Psoas muscle (tissue), 7 donors: ENCODE measurements at regions not wholly inside any gene's neighbourhood (a gene's known extent, or its start where the extent isn't known, plus 50 kb on each side); places are given as distances from the start of the nearest gene placed in this dataset.

Experiments
- ATAC-seq, 4 donors: fragments of 200-7000 bp; cut with Tn5 transposase; one replicate each; pipeline ENCODE4 v1.9.1; 2020; ENCODE audit warnings: moderate library complexity in 3 of 4, mild to moderate bottlenecking in 2 of 4
- DNase-seq, 2 donors: peaks; one replicate each; pipeline ENCODE4 v3.0.0-alpha.2; 2020
- H3K27ac ChIP-seq: fragments of 200-600 bp; one replicate; pipeline ENCODE4 v1.8.0; 2022
- H3K27me3 ChIP-seq, 3 donors: fragments of 200-600 bp in 1 of 3; one replicate each; pipeline versions ENCODE4 v1.6.1 to v1.8.0; 2013 to 2022; ENCODE audit warnings: low read length in 2 of 3, mild to moderate bottlenecking in 2 of 3, moderate library complexity in 1 of 3; ENCODE audit not compliant: insufficient read depth in 3 of 3
- H3K36me3 ChIP-seq, 2 donors: fragments of 200-600 bp in 1 of 2; one replicate each; pipeline versions ENCODE4 v1.6.1 to v1.8.0; 2013 to 2022; ENCODE audit warnings: low read depth in 1 of 2, mild to moderate bottlenecking in 1 of 2, moderate library complexity in 1 of 2; ENCODE audit not compliant: insufficient read depth in 1 of 2
- H3K4me1 ChIP-seq: fragments of 200-600 bp; one replicate; pipeline ENCODE4 v1.8.0; 2022
- H3K4me3 ChIP-seq: fragments of 200-600 bp; one replicate; pipeline ENCODE4 v1.8.0; 2022; ENCODE audit warnings: mild to moderate bottlenecking
- H3K9me3 ChIP-seq: fragments of 200-600 bp; one replicate; pipeline ENCODE4 v1.8.0; 2022
- WGBS, 3 donors: extraction: QIAGEN DNeasy Blood & Tissue Kit; methylation state at CpG; one replicate each; pipeline versions ENCODE4 v1.1.6 to v1.1.7; 2013; 5-methylcytosine and 5-hydroxymethylcytosine counted together
- intact Hi-C, 2 donors: fragments of 100-400 bp; cut with DNase I; formaldehyde crosslinking; loops; one replicate each; pipeline versions ENCODE4 v1.11.0 to v1.14.2; 2022
- TF ChIP-seq, protein P1 (sequence below): fragments of 200-600 bp; IDR thresholded peaks from one replicate; pipeline ENCODE4 v1.8.0; 2022; ENCODE audit warnings: antibody characterized with exemption
- donor health status: healthy with polysubstance abuse.
- donor health status: DM: no; HTN: no; CAD: no; lungs with moderate emphysema.
- donor health status: Bipolar disorder and iron deficiency.
- donor health status: healthy.
- donor health status: DM: yes; HTN: yes; CAD: no.
- donor health status: DM: no; HTN: no; CAD: no.
- donor health status: DM: yes; HTN: yes; CAD: no.

DNA sequence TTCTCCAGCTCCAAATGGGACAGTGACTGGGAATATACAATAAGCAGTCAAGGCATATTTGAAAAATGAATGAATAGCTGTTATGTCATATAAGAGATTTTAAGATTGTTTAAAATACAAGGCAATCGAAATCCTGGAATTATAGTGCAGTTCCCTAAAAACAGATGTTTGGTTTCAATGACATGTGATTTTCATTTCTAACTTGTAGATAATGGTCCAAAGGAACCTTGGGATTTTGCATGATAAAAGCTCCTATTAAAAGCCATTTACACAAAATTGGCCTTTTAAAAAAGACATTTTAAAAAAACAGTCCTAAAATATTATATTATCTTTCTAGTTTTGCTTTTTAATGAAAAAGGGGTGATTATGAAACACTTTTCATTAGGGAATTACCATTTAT, 905.1 kb downstream of the GALC start:
- Histone ChIP-seq H3K4me3 (no peak overlapping the region), H3K4me1 (no peaks in the 10 kb centered on the region), H3K27me3 (no peaks in the 10 kb centered on the region), H3K9me3 (no peaks in the 10 kb centered on the region), H3K27ac (no peak overlapping the region), H3K36me3 (no peaks in the 10 kb centered on the region)
- ATAC-seq (no peak), DNase-seq (no peak)
- 33 to 51% (median 36%) methylated on average over 1 of the region's 1 CpG for WGBS, 3 donors
- intact Hi-C loops = no loop called here
- TF ChIP-seq, protein P1, sequence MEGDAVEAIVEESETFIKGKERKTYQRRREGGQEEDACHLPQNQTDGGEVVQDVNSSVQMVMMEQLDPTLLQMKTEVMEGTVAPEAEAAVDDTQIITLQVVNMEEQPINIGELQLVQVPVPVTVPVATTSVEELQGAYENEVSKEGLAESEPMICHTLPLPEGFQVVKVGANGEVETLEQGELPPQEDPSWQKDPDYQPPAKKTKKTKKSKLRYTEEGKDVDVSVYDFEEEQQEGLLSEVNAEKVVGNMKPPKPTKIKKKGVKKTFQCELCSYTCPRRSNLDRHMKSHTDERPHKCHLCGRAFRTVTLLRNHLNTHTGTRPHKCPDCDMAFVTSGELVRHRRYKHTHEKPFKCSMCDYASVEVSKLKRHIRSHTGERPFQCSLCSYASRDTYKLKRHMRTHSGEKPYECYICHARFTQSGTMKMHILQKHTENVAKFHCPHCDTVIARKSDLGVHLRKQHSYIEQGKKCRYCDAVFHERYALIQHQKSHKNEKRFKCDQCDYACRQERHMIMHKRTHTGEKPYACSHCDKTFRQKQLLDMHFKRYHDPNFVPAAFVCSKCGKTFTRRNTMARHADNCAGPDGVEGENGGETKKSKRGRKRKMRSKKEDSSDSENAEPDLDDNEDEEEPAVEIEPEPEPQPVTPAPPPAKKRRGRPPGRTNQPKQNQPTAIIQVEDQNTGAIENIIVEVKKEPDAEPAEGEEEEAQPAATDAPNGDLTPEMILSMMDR = no peak

DNA sequence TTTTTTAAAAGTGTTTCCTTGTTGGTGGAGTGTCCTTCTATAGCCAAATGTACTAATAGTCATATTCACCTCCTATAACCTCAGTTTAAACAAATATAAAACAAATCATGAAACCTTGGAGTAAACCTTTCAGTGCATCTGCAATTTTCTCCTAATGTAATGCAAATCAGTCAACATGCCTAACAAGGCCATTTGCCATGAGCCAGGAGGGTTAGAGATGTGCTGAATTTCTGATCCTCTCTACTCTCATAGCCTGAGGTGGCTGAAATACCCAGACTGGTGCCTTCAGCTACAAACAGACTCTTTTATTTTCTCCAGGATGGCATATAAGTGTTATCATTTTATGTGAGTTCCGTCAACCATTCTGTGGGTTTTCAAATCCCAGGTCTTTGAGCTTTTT, 908.1 kb downstream of the GALC start:
- no peak for DNase-seq
- WGBS, 3 donors = 88 to 93% (median 93%) methylated on average over 1 of the region's 1 CpG

DNA sequence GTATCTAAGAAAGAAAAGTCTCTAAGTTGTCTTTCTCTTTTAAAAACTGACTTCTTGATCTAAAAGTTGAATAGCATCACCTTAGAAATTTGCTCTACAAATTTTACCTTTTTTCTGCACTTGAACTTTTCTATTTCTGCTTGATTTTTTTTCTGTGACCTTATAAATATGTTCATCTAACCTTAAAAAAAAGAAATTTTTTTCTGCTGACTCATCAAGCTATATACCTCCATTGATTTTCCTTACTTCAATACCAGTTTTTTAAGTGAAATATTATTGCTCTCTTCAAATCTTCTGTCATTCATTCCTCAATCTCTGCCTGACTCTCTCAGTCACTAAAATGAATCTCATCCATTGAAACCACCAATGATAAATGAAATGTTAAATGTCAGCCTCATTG, 910.1 kb downstream of the GALC start:
- TF ChIP-seq, protein P1 = no peak

More for the DNA sequence above, 908.1 kb downstream of the GALC start:
- Histone ChIP-seq H3K27me3 (no peaks in the 10 kb centered on the region), H3K27ac (no peak overlapping the region), H3K4me3 (no peak overlapping the region), H3K9me3 (no peaks in the 10 kb centered on the region), H3K36me3 (no peaks in the 10 kb centered on the region), H3K4me1 (no peaks in the 10 kb centered on the region)
- intact Hi-C loops = no loop called here
- TF ChIP-seq, protein P1 = no peak
- no peak for ATAC-seq

DNA sequence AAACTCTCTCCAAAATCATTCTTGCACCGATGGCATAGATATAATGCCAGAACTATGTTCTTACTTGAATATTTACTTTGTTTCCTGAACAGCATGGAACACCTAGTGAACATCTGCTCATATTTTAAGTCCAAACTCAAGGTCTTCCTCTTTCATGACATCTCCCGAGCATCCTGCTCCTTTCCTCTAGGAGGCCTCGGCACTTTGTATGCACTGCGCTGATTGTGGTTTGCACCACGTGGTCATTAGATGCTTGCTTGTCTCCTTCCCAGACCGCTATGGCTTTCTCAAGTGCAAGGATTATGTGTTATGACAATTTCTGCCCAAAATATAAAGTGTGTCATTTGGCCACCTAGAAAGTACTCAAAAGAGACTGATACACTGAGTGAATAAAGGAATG, 912.0 kb downstream of the GALC start:
- TF ChIP-seq, protein P1 = no peak
- Histone ChIP-seq H3K27ac (no peak overlapping the region), H3K4me3 (no peak overlapping the region), H3K36me3 (no peaks in the 10 kb centered on the region), H3K4me1 (no peaks in the 10 kb centered on the region), H3K9me3 (no peaks in the 10 kb centered on the region), H3K27me3 (no peaks in the 10 kb centered on the region)
- ATAC-seq (no peak), DNase-seq (no peak)
- intact Hi-C loops = no loop called here
- WGBS, 3 donors = 78 to 87% (median 82%) methylated on average over 6 of the region's 6 CpGs

More for the DNA sequence above, 910.1 kb downstream of the GALC start:
- Histone ChIP-seq H3K4me1 (no peaks in the 10 kb centered on the region), H3K27ac (no peak overlapping the region), H3K9me3 (no peaks in the 10 kb centered on the region), H3K36me3 (no peaks in the 10 kb centered on the region), H3K27me3 (no peaks in the 10 kb centered on the region), H3K4me3 (no peak overlapping the region)
- intact Hi-C loops = no loop called here
- ATAC-seq (no peak), DNase-seq (no peak)

DNA sequence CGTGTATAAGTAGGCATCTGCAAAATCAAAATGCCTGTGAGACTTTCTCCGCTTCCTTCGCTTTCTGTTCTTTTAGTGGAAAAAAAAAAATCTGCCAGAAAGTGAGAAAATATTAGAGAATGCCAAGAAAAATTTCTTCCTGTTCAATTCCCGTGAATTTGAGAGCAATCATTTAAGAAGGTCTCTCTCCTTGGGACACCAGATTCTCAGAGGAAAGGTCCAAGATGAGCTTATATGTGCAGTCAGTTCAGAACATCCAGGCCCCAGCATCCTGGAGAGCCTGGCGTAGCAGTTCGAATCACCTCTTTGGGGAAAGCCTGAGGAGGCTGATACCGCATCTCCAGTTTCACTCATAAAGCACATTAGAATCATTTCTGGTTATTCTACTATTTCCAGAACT, 912.8 kb downstream of the GALC start:
- Histone ChIP-seq H3K9me3 (no peaks in the 10 kb centered on the region), H3K27ac (no peak overlapping the region), H3K4me1 (no peaks in the 10 kb centered on the region), H3K4me3 (no peak overlapping the region), H3K36me3 (no peaks in the 10 kb centered on the region), H3K27me3 (no peaks in the 10 kb centered on the region)
- TF ChIP-seq, protein P1 = no peak
- 70 to 81% (median 71%) methylated on average over 7 of the region's 7 CpGs for WGBS, 3 donors
- intact Hi-C loops = no loop called here
- DNase-seq (no peak), ATAC-seq (no peak)
